GM12878 (cell line): ENCODE measurements at regions not wholly inside any gene's neighbourhood (a gene's known extent, or its start where the extent isn't known, plus 50 kb on each side); places are given as distances from the start of the nearest gene placed in this dataset.

ENCODE experiments used
- ATAC-seq: fragments of 200-7000 bp; cut with Tn5 transposase; 3 replicates; pipeline ENCODE4 v1.9.1; 2020; ENCODE audit warnings: mild to moderate bottlenecking, moderate library complexity
- BruUV-seq: library from RNA; stranded (reverse); fragments of 400-500 nt; replicated peaks from 2 replicates; lab custom pipeline; 2021; lab: Mats Ljungman, UMichigan
- CTCF ChIA-PET: fragments of 300-600 bp; sonication (Branson Sonifier 250); formaldehyde crosslinking; extraction: SDS; loops from one replicate; lab custom pipeline; 2021; ENCODE audit warnings: inconsistent platforms; lab: Yijun Ruan, JAX
- POLR2A ChIA-PET: fragments of 350-600 bp; formaldehyde crosslinking; extraction: SDS; loops from one replicate; lab custom pipeline; 2021; ENCODE audit warnings: inconsistent platforms; lab: Charles Lee
- RAD21 ChIA-PET: fragments of 300-600 bp; sonication (Branson Sonifier 250); formaldehyde crosslinking; loops from one replicate; lab custom pipeline; 2023; ENCODE audit warnings: antibody characterized with exemption; ENCODE audit not compliant: unreplicated experiment; lab: Charles Lee
- SMC1A ChIA-PET: fragments of 300-600 bp; sonication (Branson Sonifier 250); formaldehyde crosslinking; loops from one replicate; lab custom pipeline; 2023; ENCODE audit not compliant: unreplicated experiment, uncharacterized antibody; lab: Charles Lee
- DNase-seq: peaks from one replicate; pipeline ENCODE4 v3.0.0-alpha.2; 2011; ENCODE audit warnings: low read depth, low spot score
- FAIRE-seq: peaks from 3 replicates; lab custom pipeline; 2011; peaks lifted over from hg19 to GRCh38; lab: Jason Lieb, UNC
- H2AFZ ChIP-seq: 2 replicates; pipeline ENCODE4 v1.6.0; 2011; ENCODE audit warnings: low read depth, low read length, control low read depth; ENCODE audit not compliant: control insufficient read depth
- H3K27ac ChIP-seq: 2 replicates; pipeline ENCODE4 v1.5.1; 2011; ENCODE audit warnings: control low read depth; ENCODE audit not compliant: control insufficient read depth, insufficient read depth
- H3K27me3 ChIP-seq, 2 experiments: replicated peaks in 1 of 2; 2 replicates each; pipeline versions ENCODE4 v1.6.0 to v1.6.1; 2011; ENCODE audit warnings: low read length in 1 of 2; ENCODE audit not compliant: control insufficient read depth in 2 of 2, insufficient read depth in 2 of 2
- H3K36me3 ChIP-seq, 2 experiments: 2 replicates each; pipeline ENCODE4 v1.5.1; 2011; ENCODE audit warnings: low read length in 1 of 2; ENCODE audit not compliant: control insufficient read depth in 2 of 2, insufficient read depth in 2 of 2
- H3K4me1 ChIP-seq: 2 replicates; pipeline ENCODE4 v1.6.1; 2011; ENCODE audit warnings: mild to moderate bottlenecking, low read length, moderate library complexity, mixed read lengths; ENCODE audit not compliant: control insufficient read depth, insufficient read depth
- H3K4me2 ChIP-seq: 2 replicates; pipeline ENCODE4 v1.6.0; 2011; ENCODE audit warnings: control low read depth; ENCODE audit not compliant: control insufficient read depth, insufficient read depth
- H3K4me3 ChIP-seq: fragments of 200-600 bp; sonication (generic); 2 replicates; pipeline ENCODE4 v1.5.1; 2016
- H3K79me2 ChIP-seq: 2 replicates; pipeline ENCODE4 v1.6.0; 2011; ENCODE audit warnings: low read length; ENCODE audit not compliant: control insufficient read depth, insufficient read depth
- H3K9ac ChIP-seq: 2 replicates; pipeline ENCODE4 v1.8.0; 2011; ENCODE audit warnings: low read length, control low read depth, mixed read lengths; ENCODE audit not compliant: control insufficient read depth, insufficient read depth
- H3K9me3 ChIP-seq: replicated peaks from 3 replicates; pipeline ENCODE4 v1.5.1; 2011; ENCODE audit warnings: mild to moderate bottlenecking, low read length; ENCODE audit not compliant: control insufficient read depth, insufficient read depth
- H4K20me1 ChIP-seq: 2 replicates; pipeline ENCODE4 v1.6.0; 2011; ENCODE audit not compliant: control insufficient read depth, insufficient read depth
- ATF7 ChIP-seq: fragments of 450-650 bp; IDR thresholded peaks from 2 replicates; pipeline ENCODE4 v1.6.1; 2016; ENCODE audit warnings: low read depth, mild to moderate bottlenecking
- CBX3 ChIP-seq: fragments of 200-600 bp; sonication (generic); IDR thresholded peaks from 2 replicates; pipeline ENCODE4 v1.6.1; 2016; ENCODE audit warnings: low read depth, borderline replicate concordance
- CREM ChIP-seq: IDR thresholded peaks from 2 replicates; pipeline ENCODE4 v1.6.1; 2014; ENCODE audit warnings: antibody characterized with exemption, low read depth
- EZH2 ChIP-seq: IDR thresholded peaks from 2 replicates; pipeline ENCODE4 v1.6.1; 2012; ENCODE audit warnings: low read depth, mild to moderate bottlenecking, control low read depth, inconsistent platforms, low read length, borderline replicate concordance; ENCODE audit not compliant: control insufficient read depth
- FOS ChIP-seq: IDR thresholded peaks from 3 replicates; pipeline ENCODE4 v1.6.1; 2011; ENCODE audit warnings: borderline replicate concordance; ENCODE audit not compliant: insufficient read length; ENCODE audit errors: extremely low read depth
- MEF2A ChIP-seq: IDR thresholded peaks from 2 replicates; pipeline ENCODE4 v1.6.1; 2011; ENCODE audit warnings: low read depth, mild to moderate bottlenecking, low read length, moderate library complexity; ENCODE audit not compliant: insufficient read depth
- NFXL1 ChIP-seq: fragments of 450-650 bp; IDR thresholded peaks from 2 replicates; pipeline ENCODE4 v1.6.1; 2017; ENCODE audit warnings: antibody characterized with exemption, mild to moderate bottlenecking, borderline replicate concordance
- NFYA ChIP-seq: IDR thresholded peaks from 2 replicates; pipeline ENCODE4 v1.6.1; 2011; ENCODE audit warnings: low read depth, mild to moderate bottlenecking, low read length, improper control_type of control experiment, borderline replicate concordance
- NR2F1 ChIP-seq: fragments of 450-650 bp; conservative IDR thresholded peaks from 2 replicates; pipeline ENCODE4 v1.6.1; 2017; ENCODE audit warnings: mild to moderate bottlenecking
- PBX3 ChIP-seq: IDR thresholded peaks from 2 replicates; pipeline ENCODE4 v1.6.1; 2011; ENCODE audit warnings: mild to moderate bottlenecking, low read depth, low read length, moderate library complexity; ENCODE audit not compliant: insufficient replicate concordance
- POLR2AphosphoS2 ChIP-seq: IDR thresholded peaks from 2 replicates; pipeline ENCODE4 v1.6.1; 2011; ENCODE audit warnings: low read depth, mild to moderate bottlenecking, low read length, improper control_type of control experiment, moderate library complexity
- ZNF592 ChIP-seq: fragments of 450-650 bp; IDR thresholded peaks from 2 replicates; pipeline ENCODE4 v1.6.1; 2017; ENCODE audit warnings: mild to moderate bottlenecking, moderate library complexity
- WGBS: methylation state at CpG from one replicate; pipeline ENCODE4 v1.1.6; 2016; ENCODE audit warnings: low lambda C conversion rate; ENCODE audit not compliant: insufficient replicate concordance, insufficient coverage; ENCODE audit errors: missing lambda C conversion rate; 5-methylcytosine and 5-hydroxymethylcytosine counted together
- in situ Hi-C: fragments of 300-500 bp; cut with MboI; formaldehyde crosslinking; loops from 9 replicates; pipeline ENCODE4 v1.14.3; 2018; ENCODE audit warnings: mixed read lengths
- intact Hi-C: fragments of 100-400 bp; cut with micrococcal nuclease; formaldehyde crosslinking; loops from one replicate; pipeline ENCODE4 v1.14.2; 2022; ENCODE audit not compliant: unreplicated experiment

- no peaks in the 10 kb centered on the region for H3K27me3 ChIP-seq
- CTCF ChIA-PET, result no interaction called here
- POLR2A ChIA-PET, result no interaction called here
- BruUV-seq, result no TSS peak
- DNase-seq (no peak), FAIRE-seq (no peak), ATAC-seq (no peak)
- no peak overlapping the region for H3K27ac ChIP-seq
- H3K9ac ChIP-seq, result no peak overlapping the region
- SMC1A ChIA-PET, result no interaction called here
- in situ Hi-C loops, result no loop called here
- H4K20me1 ChIP-seq, result no peaks in the 10 kb centered on the region
- no peaks in the 10 kb centered on the region for H3K9me3 ChIP-seq
- WGBS, result 0% methylated on average over 1 of the region's 1 CpG
- no peak overlapping the region for H2AFZ ChIP-seq
- intact Hi-C loops, result no loop called here
- no peak overlapping the region for H3K4me2 ChIP-seq
- no peaks in the 10 kb centered on the region for H3K79me2 ChIP-seq
- H3K36me3 ChIP-seq, result no peaks in the 10 kb centered on the region
- RAD21 ChIA-PET, result no interaction called here
- H3K4me3 ChIP-seq, result no peak overlapping the region
- H3K4me1 ChIP-seq, result no peaks in the 10 kb centered on the region
- TF ChIP-seq ZNF592 (no peak), NFXL1 (no peak), POLR2AphosphoS2 (no peak), NFYA (no peak), ATF7 (no peak), CBX3 (no peak), PBX3 (no peak), NR2F1 (no peak), MEF2A (no peak), EZH2 (no peak), FOS (no peak), CREM (no peak)
Measured at GRCh38 chr4:34935739-34936138, 1308.6 kb downstream of the ARAP2 start.
